ENCODE measurements at regions not wholly inside any gene's neighbourhood (a gene's known extent, or its start where the extent isn't known, plus 50 kb on each side); places are given as distances from the start of the nearest gene placed in this dataset.

DNA sequence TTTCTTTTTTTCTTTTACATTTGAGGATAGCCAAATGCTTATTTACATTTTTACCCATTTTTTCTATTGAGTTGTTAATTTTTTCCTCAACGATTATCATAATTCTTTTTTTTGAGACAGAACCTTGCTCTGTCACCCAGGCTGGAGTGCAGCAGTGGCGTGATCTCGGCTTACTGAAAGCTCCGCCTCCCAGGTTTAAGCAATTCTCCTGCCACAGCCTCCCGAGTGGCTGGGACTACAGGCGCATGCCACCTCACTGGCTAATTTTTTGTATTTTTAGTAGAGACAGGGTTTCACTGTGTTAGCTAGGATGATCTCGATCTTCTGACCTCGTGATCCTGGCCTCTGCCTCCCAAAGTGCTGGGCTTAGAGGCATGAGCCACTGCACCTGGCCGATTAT lies 208.7 kb downstream of the LIG4 start:
- Histone ChIP-seq H3K4me1 (ENCODE audit: control insufficient read depth, insufficient read depth, low read length) (no peaks in the 10 kb centered on the region), H3K9me3 (ENCODE audit: control insufficient read depth, insufficient read depth, low read depth, low read length) (no peaks in the 10 kb centered on the region), H3K36me3 (ENCODE audit: control insufficient read depth in 2 of 2, insufficient read depth in 1 of 2, low read length in 2 of 2) (no peaks in the 10 kb centered on the region), H3K27ac (ENCODE audit: extremely low read depth, low read depth, low read length) (no peak overlapping the region), H3K4me3 (ENCODE audit: low read depth, low read length) (no peak overlapping the region)
- TF ChIP-seq, protein P1, sequence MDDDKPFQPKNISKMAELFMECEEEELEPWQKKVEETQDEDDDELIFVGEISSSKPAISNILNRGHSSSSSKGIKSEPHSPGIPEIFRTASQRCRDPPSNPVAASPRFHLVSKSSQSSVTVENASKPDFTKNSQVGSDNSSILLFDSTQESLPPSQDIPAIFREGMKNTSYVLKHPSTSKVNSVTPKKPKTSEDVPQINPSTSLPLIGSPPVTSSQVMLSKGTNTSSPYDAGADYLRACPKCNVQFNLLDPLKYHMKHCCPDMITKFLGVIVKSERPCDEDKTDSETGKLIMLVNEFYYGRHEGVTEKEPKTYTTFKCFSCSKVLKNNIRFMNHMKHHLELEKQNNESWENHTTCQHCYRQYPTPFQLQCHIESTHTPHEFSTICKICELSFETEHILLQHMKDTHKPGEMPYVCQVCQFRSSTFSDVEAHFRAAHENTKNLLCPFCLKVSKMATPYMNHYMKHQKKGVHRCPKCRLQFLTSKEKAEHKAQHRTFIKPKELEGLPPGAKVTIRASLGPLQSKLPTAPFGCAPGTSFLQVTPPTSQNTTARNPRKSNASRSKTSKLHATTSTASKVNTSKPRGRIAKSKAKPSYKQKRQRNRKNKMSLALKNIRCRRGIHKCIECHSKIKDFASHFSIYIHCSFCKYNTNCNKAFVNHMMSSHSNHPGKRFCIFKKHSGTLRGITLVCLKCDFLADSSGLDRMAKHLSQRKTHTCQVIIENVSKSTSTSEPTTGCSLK (tag by site-specific recombination; IDR thresholded peaks at IDR 0.05) = no peak
- no peak for TF ChIP-seq SCRT1 (tag by site-specific recombination; IDR thresholded peaks at IDR 0.05; ENCODE audit: borderline replicate concordance)
- TF ChIP-seq ZNF768 (tag by site-specific recombination; IDR thresholded peaks at IDR 0.05) = no peak
- no peak for TF ChIP-seq ZNF433 (tag by site-specific recombination; IDR thresholded peaks at IDR 0.05; ENCODE audit: low read depth)
- no peak for TF ChIP-seq ZNF558 (tag by site-specific recombination; IDR thresholded peaks at IDR 0.05)
- no peak for TF ChIP-seq ZNF561 (tag by site-specific recombination; IDR thresholded peaks at IDR 0.05; ENCODE audit: borderline replicate concordance)
- TF ChIP-seq ZNF155 (tag by site-specific recombination; IDR thresholded peaks at IDR 0.05) = no peak
- no peak for TF ChIP-seq ZNF16 (tag by site-specific recombination; IDR thresholded peaks at IDR 0.05; ENCODE audit: low read depth)
- no peak for TF ChIP-seq KLF9 (tag by site-specific recombination; IDR thresholded peaks at IDR 0.05; ENCODE audit: low read depth)
- TF ChIP-seq ZNF114 (tag by site-specific recombination; IDR thresholded peaks at IDR 0.05) = no peak
- TF ChIP-seq ZNF658 (tag by site-specific recombination; IDR thresholded peaks at IDR 0.05) = no peak
- TF ChIP-seq ZNF621 (tag by site-specific recombination; IDR thresholded peaks at IDR 0.05) = no peak
- no peak for TF ChIP-seq EGR2 (tag by site-specific recombination; IDR thresholded peaks at IDR 0.05; ENCODE audit: low read depth)
- POLR2A ChIA-PET = no interaction called here
- CTCF ChIA-PET = interaction anchor here (0.7 kb wide), 1 partner anchor 21 kb away, joined by 3 read pairs; no protein-coding TSS in a partner anchor

DNA sequence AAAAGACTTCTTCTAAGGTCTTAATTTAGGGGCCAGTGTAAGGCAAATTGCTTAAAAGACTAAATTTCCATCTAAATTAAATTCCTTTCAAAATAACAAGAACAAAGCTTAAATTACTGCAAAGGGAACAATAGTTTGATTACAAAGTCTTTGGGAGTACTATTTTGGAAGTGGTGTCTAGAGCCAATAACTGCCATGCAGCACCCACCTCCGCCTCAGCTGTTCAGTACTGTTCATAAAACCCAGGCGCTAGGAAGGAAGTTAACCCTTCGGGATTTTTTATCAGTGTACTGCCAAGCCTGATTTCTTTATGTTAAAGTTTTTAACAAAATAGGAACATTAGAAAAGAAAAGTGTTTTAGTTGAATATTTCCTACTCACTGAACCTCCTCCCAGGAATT lies 210.1 kb downstream of the LIG4 start:
- H3K27ac ChIP-seq (ENCODE audit: extremely low read depth, low read depth, low read length) = no peak overlapping the region
- H3K9me3 ChIP-seq (ENCODE audit: control insufficient read depth, insufficient read depth, low read depth, low read length) = no peaks in the 10 kb centered on the region
- H3K4me3 ChIP-seq (ENCODE audit: low read depth, low read length) = no peak overlapping the region
- no peaks in the 10 kb centered on the region for H3K36me3 ChIP-seq (ENCODE audit: control insufficient read depth in 2 of 2, insufficient read depth in 1 of 2, low read length in 2 of 2)
- CTCF ChIA-PET = no interaction called here
- H3K4me1 ChIP-seq (ENCODE audit: control insufficient read depth, insufficient read depth, low read length) = no peaks in the 10 kb centered on the region
- POLR2A ChIA-PET = no interaction called here
- TF ChIP-seq ZNF214 (tag by site-specific recombination; IDR thresholded peaks at IDR 0.05; ENCODE audit: borderline replicate concordance) = no peak
- no peak for TF ChIP-seq ZNF10 (tag by site-specific recombination; IDR thresholded peaks at IDR 0.05)
- TF ChIP-seq, protein P2, sequence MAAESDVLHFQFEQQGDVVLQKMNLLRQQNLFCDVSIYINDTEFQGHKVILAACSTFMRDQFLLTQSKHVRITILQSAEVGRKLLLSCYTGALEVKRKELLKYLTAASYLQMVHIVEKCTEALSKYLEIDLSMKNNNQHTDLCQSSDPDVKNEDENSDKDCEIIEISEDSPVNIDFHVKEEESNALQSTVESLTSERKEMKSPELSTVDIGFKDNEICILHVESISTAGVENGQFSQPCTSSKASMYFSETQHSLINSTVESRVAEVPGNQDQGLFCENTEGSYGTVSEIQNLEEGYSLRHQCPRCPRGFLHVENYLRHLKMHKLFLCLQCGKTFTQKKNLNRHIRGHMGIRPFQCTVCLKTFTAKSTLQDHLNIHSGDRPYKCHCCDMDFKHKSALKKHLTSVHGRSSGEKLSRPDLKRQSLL (tag by site-specific recombination; IDR thresholded peaks at IDR 0.05) = no peak
- TF ChIP-seq ZNF223 (tag by site-specific recombination; IDR thresholded peaks at IDR 0.05) = no peak
- TF ChIP-seq, protein P3, sequence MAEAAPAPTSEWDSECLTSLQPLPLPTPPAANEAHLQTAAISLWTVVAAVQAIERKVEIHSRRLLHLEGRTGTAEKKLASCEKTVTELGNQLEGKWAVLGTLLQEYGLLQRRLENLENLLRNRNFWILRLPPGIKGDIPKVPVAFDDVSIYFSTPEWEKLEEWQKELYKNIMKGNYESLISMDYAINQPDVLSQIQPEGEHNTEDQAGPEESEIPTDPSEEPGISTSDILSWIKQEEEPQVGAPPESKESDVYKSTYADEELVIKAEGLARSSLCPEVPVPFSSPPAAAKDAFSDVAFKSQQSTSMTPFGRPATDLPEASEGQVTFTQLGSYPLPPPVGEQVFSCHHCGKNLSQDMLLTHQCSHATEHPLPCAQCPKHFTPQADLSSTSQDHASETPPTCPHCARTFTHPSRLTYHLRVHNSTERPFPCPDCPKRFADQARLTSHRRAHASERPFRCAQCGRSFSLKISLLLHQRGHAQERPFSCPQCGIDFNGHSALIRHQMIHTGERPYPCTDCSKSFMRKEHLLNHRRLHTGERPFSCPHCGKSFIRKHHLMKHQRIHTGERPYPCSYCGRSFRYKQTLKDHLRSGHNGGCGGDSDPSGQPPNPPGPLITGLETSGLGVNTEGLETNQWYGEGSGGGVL (tag by site-specific recombination; IDR thresholded peaks at IDR 0.05) = no peak
- no peak for TF ChIP-seq ZNF677 (tag by site-specific recombination; IDR thresholded peaks at IDR 0.05)
- no peak for TF ChIP-seq ZBTB17 (tag by site-specific recombination; IDR thresholded peaks at IDR 0.05)
- TF ChIP-seq MYNN (tag by site-specific recombination; IDR thresholded peaks at IDR 0.05; ENCODE audit: borderline replicate concordance) = no peak
- TF ChIP-seq, protein P4, sequence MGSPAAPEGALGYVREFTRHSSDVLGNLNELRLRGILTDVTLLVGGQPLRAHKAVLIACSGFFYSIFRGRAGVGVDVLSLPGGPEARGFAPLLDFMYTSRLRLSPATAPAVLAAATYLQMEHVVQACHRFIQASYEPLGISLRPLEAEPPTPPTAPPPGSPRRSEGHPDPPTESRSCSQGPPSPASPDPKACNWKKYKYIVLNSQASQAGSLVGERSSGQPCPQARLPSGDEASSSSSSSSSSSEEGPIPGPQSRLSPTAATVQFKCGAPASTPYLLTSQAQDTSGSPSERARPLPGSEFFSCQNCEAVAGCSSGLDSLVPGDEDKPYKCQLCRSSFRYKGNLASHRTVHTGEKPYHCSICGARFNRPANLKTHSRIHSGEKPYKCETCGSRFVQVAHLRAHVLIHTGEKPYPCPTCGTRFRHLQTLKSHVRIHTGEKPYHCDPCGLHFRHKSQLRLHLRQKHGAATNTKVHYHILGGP (tag by site-specific recombination; IDR thresholded peaks at IDR 0.05) = no peak
- TF ChIP-seq, protein P5, sequence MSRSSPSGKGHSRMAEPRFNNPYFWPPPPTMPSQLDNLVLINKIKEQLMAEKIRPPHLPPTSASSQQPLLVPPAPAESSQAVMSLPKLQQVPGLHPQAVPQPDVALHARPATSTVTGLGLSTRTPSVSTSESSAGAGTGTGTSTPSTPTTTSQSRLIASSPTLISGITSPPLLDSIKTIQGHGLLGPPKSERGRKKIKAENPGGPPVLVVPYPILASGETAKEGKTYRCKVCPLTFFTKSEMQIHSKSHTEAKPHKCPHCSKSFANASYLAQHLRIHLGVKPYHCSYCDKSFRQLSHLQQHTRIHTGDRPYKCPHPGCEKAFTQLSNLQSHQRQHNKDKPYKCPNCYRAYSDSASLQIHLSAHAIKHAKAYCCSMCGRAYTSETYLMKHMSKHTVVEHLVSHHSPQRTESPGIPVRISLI (tag by site-specific recombination; IDR thresholded peaks at IDR 0.05) = no peak
- TF ChIP-seq, protein P6, sequence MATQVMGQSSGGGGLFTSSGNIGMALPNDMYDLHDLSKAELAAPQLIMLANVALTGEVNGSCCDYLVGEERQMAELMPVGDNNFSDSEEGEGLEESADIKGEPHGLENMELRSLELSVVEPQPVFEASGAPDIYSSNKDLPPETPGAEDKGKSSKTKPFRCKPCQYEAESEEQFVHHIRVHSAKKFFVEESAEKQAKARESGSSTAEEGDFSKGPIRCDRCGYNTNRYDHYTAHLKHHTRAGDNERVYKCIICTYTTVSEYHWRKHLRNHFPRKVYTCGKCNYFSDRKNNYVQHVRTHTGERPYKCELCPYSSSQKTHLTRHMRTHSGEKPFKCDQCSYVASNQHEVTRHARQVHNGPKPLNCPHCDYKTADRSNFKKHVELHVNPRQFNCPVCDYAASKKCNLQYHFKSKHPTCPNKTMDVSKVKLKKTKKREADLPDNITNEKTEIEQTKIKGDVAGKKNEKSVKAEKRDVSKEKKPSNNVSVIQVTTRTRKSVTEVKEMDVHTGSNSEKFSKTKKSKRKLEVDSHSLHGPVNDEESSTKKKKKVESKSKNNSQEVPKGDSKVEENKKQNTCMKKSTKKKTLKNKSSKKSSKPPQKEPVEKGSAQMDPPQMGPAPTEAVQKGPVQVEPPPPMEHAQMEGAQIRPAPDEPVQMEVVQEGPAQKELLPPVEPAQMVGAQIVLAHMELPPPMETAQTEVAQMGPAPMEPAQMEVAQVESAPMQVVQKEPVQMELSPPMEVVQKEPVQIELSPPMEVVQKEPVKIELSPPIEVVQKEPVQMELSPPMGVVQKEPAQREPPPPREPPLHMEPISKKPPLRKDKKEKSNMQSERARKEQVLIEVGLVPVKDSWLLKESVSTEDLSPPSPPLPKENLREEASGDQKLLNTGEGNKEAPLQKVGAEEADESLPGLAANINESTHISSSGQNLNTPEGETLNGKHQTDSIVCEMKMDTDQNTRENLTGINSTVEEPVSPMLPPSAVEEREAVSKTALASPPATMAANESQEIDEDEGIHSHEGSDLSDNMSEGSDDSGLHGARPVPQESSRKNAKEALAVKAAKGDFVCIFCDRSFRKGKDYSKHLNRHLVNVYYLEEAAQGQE (tag by site-specific recombination; IDR thresholded peaks at IDR 0.05) = no peak
- TF ChIP-seq ZNF211 (tag by site-specific recombination; IDR thresholded peaks at IDR 0.05; ENCODE audit: low read depth) = no peak
- TF ChIP-seq ZFP37 (tag by site-specific recombination; IDR thresholded peaks at IDR 0.05) = no peak
